ENCODE measurements at regions not wholly inside any gene's neighbourhood (a gene's known extent, or its start where the extent isn't known, plus 50 kb on each side); places are given as distances from the start of the nearest gene placed in this dataset.

DNA sequence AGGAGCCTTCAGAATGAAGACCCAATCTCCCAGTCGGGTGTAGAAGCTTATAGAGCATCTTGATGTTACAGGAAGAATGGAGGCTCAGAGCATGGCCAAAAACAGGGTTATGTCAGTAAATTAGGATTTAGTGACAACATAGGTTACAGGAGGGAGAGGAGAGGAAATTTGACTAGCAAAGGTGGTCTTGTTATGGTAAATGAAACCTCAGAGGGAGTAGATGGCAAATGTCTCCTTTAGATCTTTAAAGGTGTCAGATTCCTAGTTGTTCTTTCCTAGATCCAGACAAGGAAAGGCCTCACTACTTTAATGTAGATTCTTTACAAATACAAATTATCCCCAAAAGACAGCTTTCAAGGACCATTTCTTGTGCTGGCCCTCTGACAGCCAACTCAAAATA, 465.0 kb downstream of the DMRTA1 start:
- TF ChIP-seq ZNF2 (tag by site-specific recombination; IDR thresholded peaks at IDR 0.05) (no peak), ZNF202 (tag by site-specific recombination; IDR thresholded peaks at IDR 0.05; ENCODE audit: borderline replicate concordance) (no peak)
